ENCODE measurements at regions not wholly inside any gene's neighbourhood (a gene's known extent, or its start where the extent isn't known, plus 50 kb on each side); places are given as distances from the start of the nearest gene placed in this dataset.

GRCh38 chr2:58971511-58972360 is 730.6 kb upstream of the FANCL start:
- DNase-seq: no peak

GRCh38 chr2:58970365-58970764 is 729.2 kb upstream of the FANCL start:
- no peak for DNase-seq

GRCh38 chr2:58968885-58969284 is 727.8 kb upstream of the FANCL start:
- no peak for DNase-seq

- DNase-seq: no peak
Measured at GRCh38 chr2:58967736-58968135, 726.6 kb upstream of the FANCL start.

- no peak for DNase-seq
Measured at GRCh38 chr2:58965602-58966001, 724.5 kb upstream of the FANCL start.

- no peak for DNase-seq
Measured at GRCh38 chr2:58959996-58960395, 718.9 kb upstream of the FANCL start.

- no peak for DNase-seq
Measured at GRCh38 chr2:58957188-58957840, 716.2 kb upstream of the FANCL start.

GRCh38 chr2:58954880-58955385 is 713.8 kb upstream of the FANCL start:
- DNase-seq: no peak

- no peak for DNase-seq
Measured at GRCh38 chr2:58951722-58952121, 710.6 kb upstream of the FANCL start.

- DNase-seq: no peak
Measured at GRCh38 chr2:58950795-58951462, 709.8 kb upstream of the FANCL start.

- no peak for DNase-seq
Measured at GRCh38 chr2:58939388-58939787, 698.3 kb upstream of the FANCL start.

- DNase-seq: no peak
Measured at GRCh38 chr2:58938988-58939387, 697.9 kb upstream of the FANCL start.

- DNase-seq: no peak
Measured at GRCh38 chr2:58932801-58933200, 691.7 kb upstream of the FANCL start.

GRCh38 chr2:58930537-58930936 is 689.4 kb upstream of the FANCL start:
- no peak for DNase-seq

- no peak for DNase-seq
Measured at GRCh38 chr2:58928973-58929372, 687.8 kb upstream of the FANCL start.

GRCh38 chr2:58928391-58928790 is 687.3 kb upstream of the FANCL start:
- DNase-seq: no peak

GRCh38 chr2:58926112-58926511 is 685.0 kb upstream of the FANCL start:
- no peak for DNase-seq

- DNase-seq: no peak
Measured at GRCh38 chr2:58925676-58926081, 684.6 kb upstream of the FANCL start.

- no peak for DNase-seq
Measured at GRCh38 chr2:58923869-58924268, 682.7 kb upstream of the FANCL start.

- no peak for DNase-seq
Measured at GRCh38 chr2:58922245-58922644, 681.1 kb upstream of the FANCL start.

GRCh38 chr2:58921676-58922075 is 680.6 kb upstream of the FANCL start:
- DNase-seq: no peak

- DNase-seq: no peak
Measured at GRCh38 chr2:58920001-58920400, 678.9 kb upstream of the FANCL start.

- DNase-seq: no peak
Measured at GRCh38 chr2:58919316-58919715, 678.2 kb upstream of the FANCL start.

- no peak for DNase-seq
Measured at GRCh38 chr2:58918141-58918540, 677.0 kb upstream of the FANCL start.
